NCI-H345 treated with DMSO at 0.1 percent for 48 hours (cell line): ENCODE measurements at regions not wholly inside any gene's neighbourhood (a gene's known extent, or its start where the extent isn't known, plus 50 kb on each side); places are given as distances from the start of the nearest gene placed in this dataset.

Source experiments
- DNase-seq: peaks from one replicate; lab custom pipeline; 2025; ENCODE audit not compliant: unreplicated experiment; lab: John Stamatoyannopoulos, UW

- DNase-seq = no peak
Observed at GRCh38 chr4:104418286-104418685, 76.4 kb downstream of the CXXC4 start.

GRCh38 chr4:104417357-104417882 lies 77.3 kb downstream of the CXXC4 start:
- no peak for DNase-seq

DNA sequence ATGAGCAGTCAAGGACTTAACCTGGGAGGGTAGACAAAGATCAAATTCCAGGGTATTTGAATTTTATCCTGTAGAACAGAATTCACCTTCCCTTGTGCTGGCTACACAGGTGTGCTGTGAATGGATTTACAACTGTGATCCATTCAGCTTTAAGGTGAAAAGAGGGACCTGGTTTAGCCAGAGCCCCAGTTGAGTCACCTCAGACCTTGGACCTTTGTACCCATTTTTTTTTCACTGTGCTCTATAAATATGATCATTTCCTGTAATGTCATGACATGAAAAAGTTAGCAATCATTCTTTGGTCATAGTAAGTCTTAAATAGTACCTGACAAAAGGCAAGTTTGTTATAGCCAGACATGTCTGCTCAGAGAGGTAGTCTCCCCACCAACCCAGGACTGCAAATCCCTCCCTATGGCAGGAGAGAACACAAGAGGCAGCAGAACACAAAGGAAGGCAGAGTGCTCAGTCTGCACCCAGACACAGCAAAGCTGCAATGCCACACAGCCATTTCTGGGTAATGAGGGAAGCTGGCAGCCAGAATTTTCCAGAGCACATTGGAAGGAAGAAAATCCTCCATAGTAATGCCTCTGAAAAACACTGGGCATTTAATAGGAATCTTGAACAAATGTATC lies 77.9 kb downstream of the CXXC4 start:
- DNase-seq = no peak

DNA sequence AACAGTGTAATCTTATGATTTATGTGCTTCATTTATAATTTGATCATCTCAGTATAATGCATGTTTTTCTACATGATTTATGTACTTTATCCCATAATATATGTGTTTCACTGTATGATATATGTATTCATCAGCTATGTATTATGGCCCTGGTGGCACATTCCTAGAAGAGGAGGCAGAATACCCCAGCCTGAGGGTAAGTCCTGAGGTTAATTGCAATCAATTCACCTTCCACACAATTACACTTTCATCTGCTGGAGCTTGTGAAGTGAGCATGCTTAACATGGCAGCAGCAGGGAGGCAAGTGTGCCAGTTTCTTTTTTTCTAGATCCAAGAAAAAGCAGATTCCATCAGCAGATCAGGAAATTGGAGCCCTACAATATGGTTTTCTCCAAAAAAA lies 81.2 kb downstream of the CXXC4 start:
- DNase-seq = no peak

- DNase-seq = no peak
Observed at GRCh38 chr4:104412344-104412743, 82.3 kb downstream of the CXXC4 start.

- DNase-seq = no peak
Observed at GRCh38 chr4:104411502-104411901, 83.2 kb downstream of the CXXC4 start.

DNA sequence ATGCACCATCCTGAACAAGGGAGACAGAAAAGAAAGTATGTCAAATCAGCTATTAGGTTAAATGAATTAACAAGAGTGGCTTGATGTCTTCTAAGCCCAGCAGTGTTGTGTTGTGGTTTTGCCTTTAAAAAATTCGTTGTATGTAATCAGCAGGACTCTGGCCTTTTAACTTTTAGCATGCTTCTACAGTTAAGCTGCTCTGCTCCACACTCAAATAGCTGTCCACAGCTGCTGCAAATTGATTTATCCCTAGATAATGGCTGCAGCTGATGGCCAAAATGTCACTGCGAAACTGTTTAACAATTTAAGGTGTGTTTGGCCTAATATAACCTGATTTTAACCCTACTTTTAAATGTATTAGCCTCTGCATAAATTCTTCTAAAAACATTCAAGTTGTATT lies 85.8 kb downstream of the CXXC4 start:
- no peak for DNase-seq

- DNase-seq = no peak
Observed at GRCh38 chr4:104404361-104404760, 90.3 kb downstream of the CXXC4 start.

DNA sequence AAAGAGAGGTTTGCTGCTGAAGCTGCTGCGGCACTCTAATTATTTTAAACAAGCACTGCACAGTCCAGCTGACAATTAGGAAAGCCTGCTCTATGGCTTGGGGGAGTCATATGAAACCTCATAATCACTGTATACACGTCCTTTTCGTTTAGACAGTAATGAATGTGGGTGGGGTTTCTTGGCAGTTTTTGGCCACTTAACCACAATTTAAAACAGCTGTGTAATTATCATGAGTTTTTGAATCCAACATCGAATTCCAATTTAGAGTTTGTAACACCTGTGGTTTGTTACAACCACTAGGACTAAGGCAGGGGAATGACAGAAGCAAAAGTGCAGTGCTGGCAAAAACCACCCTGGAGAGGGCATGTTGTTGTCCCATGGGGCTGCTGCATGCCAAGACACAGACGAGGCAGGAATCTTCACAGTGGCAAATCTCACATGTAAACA lies 99.5 kb downstream of the CXXC4 start:
- DNase-seq = no peak

GRCh38 chr4:104394406-104395167 lies 100.1 kb downstream of the CXXC4 start:
- DNase-seq = no peak

GRCh38 chr4:104393655-104394324 lies 100.9 kb downstream of the CXXC4 start:
- no peak for DNase-seq

- DNase-seq = no peak
Observed at GRCh38 chr4:104385713-104386112, 109.0 kb downstream of the CXXC4 start.

DNA sequence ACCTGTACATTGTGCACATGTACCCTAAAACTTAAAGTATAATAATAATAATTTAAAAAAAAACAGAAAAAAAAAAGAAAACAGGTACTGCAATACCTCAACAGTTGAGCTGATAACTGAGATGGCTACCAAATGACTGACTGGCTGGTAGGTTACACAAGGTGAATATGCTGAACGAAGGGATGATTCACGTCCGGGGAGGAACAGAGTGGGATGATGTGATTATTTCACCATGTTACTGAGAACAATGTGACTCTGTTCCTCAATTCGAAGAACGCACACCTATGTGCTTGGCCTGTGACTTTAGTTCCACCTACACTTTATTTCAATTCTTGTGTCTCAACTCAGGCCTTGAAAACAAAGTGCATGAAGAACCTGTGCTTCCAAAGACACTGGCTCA lies 111.7 kb downstream of the CXXC4 start:
- DNase-seq = no peak

DNA sequence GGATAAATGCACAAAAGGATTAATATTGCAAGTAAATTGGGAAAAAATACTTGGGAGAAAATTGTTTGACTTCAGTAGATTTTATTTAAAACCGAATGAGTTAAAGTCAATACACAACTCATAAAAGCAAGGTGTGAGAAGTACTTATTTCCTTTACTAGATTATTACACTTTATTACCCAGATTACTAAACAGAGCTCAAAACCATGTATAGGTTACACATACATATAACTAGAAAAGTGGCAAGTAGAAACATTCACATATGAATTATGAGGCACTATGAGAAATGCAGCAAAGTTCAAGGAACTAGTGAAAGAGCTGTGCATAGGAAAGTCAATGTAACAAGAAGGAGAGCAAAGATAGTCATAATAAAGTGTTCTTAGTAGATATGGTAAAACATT lies 113.0 kb downstream of the CXXC4 start:
- DNase-seq = no peak

- no peak for DNase-seq
Observed at GRCh38 chr4:104365618-104366017, 129.1 kb downstream of the CXXC4 start.

DNA sequence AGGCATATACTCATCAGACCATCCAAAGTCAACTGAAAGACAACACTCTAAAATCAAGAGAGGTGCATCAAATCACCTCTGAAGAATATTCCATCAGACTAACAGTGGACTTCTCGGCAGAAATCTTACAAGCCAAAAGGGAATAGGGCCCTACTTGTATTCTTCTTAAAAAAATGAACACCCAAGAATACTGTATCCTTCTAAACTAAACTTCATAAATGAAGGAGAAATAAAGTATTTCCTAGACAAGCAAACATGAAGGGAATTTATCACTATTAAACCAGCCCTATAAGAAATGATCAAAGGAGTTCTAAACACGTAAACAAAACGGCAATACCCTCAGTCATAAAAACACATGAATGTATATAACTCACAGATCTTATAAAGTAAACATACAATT lies 141.2 kb downstream of the CXXC4 start:
- no peak for DNase-seq

DNA sequence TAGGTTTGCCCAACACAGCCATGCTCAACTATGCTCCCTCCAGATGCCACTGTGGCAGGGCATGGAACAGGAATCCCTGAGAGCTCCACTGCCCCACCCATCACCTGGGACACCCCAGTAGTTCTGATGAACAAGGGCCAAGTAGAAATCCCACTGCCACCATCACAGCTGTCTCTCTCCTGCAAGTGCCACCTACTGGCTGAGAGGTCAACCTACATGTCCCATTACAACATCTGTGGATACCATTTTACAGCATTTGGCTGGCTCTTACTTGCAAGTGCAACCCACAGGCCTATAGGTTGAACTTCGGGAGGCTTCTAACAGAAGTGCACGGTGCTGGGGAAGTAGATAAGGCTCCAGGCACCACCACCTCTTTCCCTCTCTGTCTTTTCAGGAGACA lies 142.5 kb downstream of the CXXC4 start:
- DNase-seq = no peak

GRCh38 chr4:104351706-104352105 lies 143.0 kb downstream of the CXXC4 start:
- DNase-seq = no peak

DNA sequence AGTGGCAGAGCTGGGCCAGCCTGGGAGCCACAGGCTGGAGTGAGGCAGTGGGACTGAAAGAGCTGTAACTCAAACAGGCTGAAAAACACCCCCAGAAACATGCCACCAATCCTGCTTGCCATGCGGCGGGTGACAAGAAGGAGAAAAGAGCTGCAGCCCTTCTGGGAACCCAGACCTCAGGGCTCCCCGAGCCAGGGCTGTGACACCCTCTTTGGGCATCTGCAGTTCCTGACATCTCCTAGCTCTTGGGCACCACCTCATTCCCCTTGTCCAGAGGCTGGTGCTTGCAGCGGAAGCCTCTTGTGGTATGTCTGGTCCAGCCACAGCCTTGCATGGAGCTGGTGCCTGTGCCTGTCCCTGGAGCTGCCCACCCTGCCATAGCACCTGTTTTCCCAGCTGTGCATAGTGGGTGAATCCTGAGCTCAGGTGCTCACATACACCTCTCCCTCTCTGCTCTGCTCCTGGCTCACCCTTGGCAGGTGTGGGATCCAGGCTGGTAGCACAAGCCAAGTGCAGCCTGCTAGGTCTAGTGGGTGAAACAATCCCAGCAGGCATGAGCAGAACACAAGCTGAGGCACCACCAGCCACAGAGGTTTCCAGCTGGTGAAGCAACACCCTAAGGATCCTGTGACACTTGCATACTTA lies 149.0 kb downstream of the CXXC4 start:
- DNase-seq = no peak

DNA sequence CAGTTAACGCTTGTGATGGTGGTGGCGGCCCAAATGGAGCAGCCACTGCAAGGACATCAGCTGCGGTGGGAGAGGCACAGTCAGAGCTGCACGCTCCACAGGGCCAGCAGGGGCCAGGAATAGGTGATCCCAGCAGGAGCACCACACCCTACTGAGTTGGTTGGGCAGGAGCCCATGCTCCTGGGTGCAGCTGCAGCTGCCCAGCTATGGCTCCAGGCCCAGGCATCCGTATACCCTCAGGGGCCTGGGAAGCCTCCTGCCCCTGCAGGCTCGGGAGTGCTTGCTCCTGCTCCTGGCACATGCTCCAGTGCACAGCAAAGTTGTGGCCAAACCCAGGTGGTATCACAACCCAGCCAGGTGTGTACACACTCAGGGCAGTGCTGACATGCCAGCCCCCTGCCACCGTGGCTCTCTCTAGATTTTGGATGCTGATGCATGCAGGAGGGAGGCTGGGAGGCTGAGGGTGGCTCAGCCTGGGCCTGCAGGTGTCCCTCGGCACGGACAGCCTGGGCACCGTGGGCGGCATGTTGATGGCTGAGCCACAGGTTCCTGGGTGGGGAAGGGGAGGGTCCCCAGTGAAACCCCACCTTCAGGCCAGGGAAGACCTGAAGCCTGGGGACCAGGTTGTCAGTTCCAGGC lies 150.2 kb downstream of the CXXC4 start:
- no peak for DNase-seq

- DNase-seq = no peak
Observed at GRCh38 chr4:104334410-104334809, 160.3 kb downstream of the CXXC4 start.
